PC-3 (cell line): ENCODE measurements at regions not wholly inside any gene's neighbourhood (a gene's known extent, or its start where the extent isn't known, plus 50 kb on each side); places are given as distances from the start of the nearest gene placed in this dataset.

Source experiments
- ATAC-seq: fragments of 200-7000 bp; cut with Tn5 transposase; 2 replicates; pipeline ENCODE4 v1.9.1; 2020; ENCODE audit warnings: mild to moderate bottlenecking, moderate library complexity
- BruUV-seq: library from RNA; stranded (reverse); fragments of 400-500 nt; replicated peaks from 2 replicates; lab custom pipeline; 2021; lab: Mats Ljungman, UMichigan
- CTCF ChIA-PET: fragments of 300-600 bp; sonication (Branson Sonifier 250); formaldehyde crosslinking; loops from one replicate; lab custom pipeline; 2022; ENCODE audit warnings: antibody characterized with exemption; lab: Charles Lee
- POLR2A ChIA-PET: fragments of 300-600 bp; sonication (Branson Sonifier 250); formaldehyde crosslinking; loops from one replicate; lab custom pipeline; 2022; ENCODE audit warnings: antibody characterized with exemption; ENCODE audit not compliant: unreplicated experiment; lab: Charles Lee
- DNase-seq: peaks from one replicate; pipeline ENCODE4 v3.0.0-alpha.2; 2015
- H2AFZ ChIP-seq: fragments of 300-600 bp; sonication (generic); 2 replicates; pipeline ENCODE4 v1.6.0; 2016; ENCODE audit warnings: antibody characterized with exemption, low read length
- H3F3A ChIP-seq: fragments of 300-600 bp; sonication (generic); one replicate; pipeline ENCODE4 v1.6.0; 2017; ENCODE audit warnings: antibody characterized with exemption, low read length, control low read depth, mild to moderate bottlenecking; ENCODE audit not compliant: unreplicated experiment
- H3K27ac ChIP-seq: fragments of 300-600 bp; sonication (generic); 2 replicates; pipeline ENCODE4 v1.5.1; 2016; ENCODE audit warnings: mild to moderate bottlenecking, low read length
- H3K27me3 ChIP-seq: fragments of 300-600 bp; sonication (generic); 2 replicates; pipeline ENCODE4 v1.6.1; 2016; ENCODE audit warnings: low read length, mixed read lengths
- H3K36me3 ChIP-seq: fragments of 300-600 bp; sonication (generic); 2 replicates; pipeline ENCODE4 v1.6.1; 2016; ENCODE audit warnings: low read depth, mixed run types, low read length, mixed read lengths
- H3K4me1 ChIP-seq: fragments of 300-600 bp; sonication (generic); 2 replicates; pipeline ENCODE4 v1.5.1; 2016; ENCODE audit warnings: low read length; ENCODE audit not compliant: insufficient read depth
- H3K4me2 ChIP-seq: fragments of 300-600 bp; sonication (generic); 2 replicates; pipeline ENCODE4 v1.6.0; 2016; ENCODE audit warnings: low read length
- H3K4me3 ChIP-seq: fragments of 300-600 bp; sonication (generic); 2 replicates; pipeline ENCODE4 v1.5.1; 2016; ENCODE audit warnings: mild to moderate bottlenecking, low read length, mixed read lengths
- H3K79me2 ChIP-seq: fragments of 300-600 bp; sonication (generic); 2 replicates; pipeline ENCODE4 v1.6.1; 2017; ENCODE audit warnings: low read length, mixed read lengths
- H3K9ac ChIP-seq: fragments of 300-600 bp; sonication (generic); 2 replicates; pipeline ENCODE4 v1.6.0; 2016; ENCODE audit warnings: mild to moderate bottlenecking, low read length
- H3K9me2 ChIP-seq: fragments of 300-600 bp; sonication (generic); replicated peaks from 2 replicates; pipeline ENCODE4 v1.6.1; 2016; ENCODE audit warnings: mixed run types, low read length, mixed read lengths
- H3K9me3 ChIP-seq: fragments of 300-600 bp; sonication (generic); 2 replicates; pipeline ENCODE4 v1.6.1; 2016; ENCODE audit warnings: low read length, mixed read lengths
- H4K20me1 ChIP-seq: fragments of 300-600 bp; sonication (generic); 2 replicates; pipeline ENCODE4 v1.6.1; 2016; ENCODE audit warnings: low read length, mixed read lengths
- EZH2 ChIP-seq: fragments of 300-600 bp; sonication (generic); IDR thresholded peaks from one replicate; pipeline ENCODE4 v1.6.1; 2017; ENCODE audit warnings: antibody characterized with exemption, mild to moderate bottlenecking, low read length; ENCODE audit not compliant: unreplicated experiment
- EZH2phosphoT487 ChIP-seq: fragments of 300-600 bp; sonication (generic); IDR thresholded peaks from 2 replicates; pipeline ENCODE4 v1.6.1; 2018; ENCODE audit warnings: mild to moderate bottlenecking, antibody characterized with exemption, low read length, borderline replicate concordance
- intact Hi-C: fragments of 100-400 bp; cut with micrococcal nuclease; formaldehyde crosslinking; loops from 2 replicates; pipeline ENCODE4 v1.9.0; 2023
- TF ChIP-seq, protein P1 (sequence below): fragments of 300-600 bp; sonication (generic); conservative IDR thresholded peaks from 2 replicates; pipeline ENCODE4 v1.5.1; 2017; ENCODE audit warnings: antibody characterized with exemption, low read depth, mild to moderate bottlenecking, low read length

- H2AFZ ChIP-seq: no peak overlapping the region
- no peak overlapping the region for H3K4me3 ChIP-seq
- no peaks in the 10 kb centered on the region for H3F3A ChIP-seq
- ChIA-PET CTCF (no interaction called here), POLR2A (no interaction called here)
- BruUV-seq: no TSS peak
- no peaks in the 10 kb centered on the region for H4K20me1 ChIP-seq
- ATAC-seq (peak; percentile 70), DNase-seq (peak; percentile 22)
- H3K4me1 ChIP-seq: peaks cover 7% of the 10 kb centered on the region; the same call in 1 of the 2 replicates
- no peak overlapping the region for H3K9ac ChIP-seq
- TF ChIP-seq, protein P1, sequence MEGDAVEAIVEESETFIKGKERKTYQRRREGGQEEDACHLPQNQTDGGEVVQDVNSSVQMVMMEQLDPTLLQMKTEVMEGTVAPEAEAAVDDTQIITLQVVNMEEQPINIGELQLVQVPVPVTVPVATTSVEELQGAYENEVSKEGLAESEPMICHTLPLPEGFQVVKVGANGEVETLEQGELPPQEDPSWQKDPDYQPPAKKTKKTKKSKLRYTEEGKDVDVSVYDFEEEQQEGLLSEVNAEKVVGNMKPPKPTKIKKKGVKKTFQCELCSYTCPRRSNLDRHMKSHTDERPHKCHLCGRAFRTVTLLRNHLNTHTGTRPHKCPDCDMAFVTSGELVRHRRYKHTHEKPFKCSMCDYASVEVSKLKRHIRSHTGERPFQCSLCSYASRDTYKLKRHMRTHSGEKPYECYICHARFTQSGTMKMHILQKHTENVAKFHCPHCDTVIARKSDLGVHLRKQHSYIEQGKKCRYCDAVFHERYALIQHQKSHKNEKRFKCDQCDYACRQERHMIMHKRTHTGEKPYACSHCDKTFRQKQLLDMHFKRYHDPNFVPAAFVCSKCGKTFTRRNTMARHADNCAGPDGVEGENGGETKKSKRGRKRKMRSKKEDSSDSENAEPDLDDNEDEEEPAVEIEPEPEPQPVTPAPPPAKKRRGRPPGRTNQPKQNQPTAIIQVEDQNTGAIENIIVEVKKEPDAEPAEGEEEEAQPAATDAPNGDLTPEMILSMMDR: no peak
- TF ChIP-seq EZH2phosphoT487 (no peak), EZH2 (no peak)
- H3K79me2 ChIP-seq: no peaks in the 10 kb centered on the region
- H3K27ac ChIP-seq: no peak overlapping the region
- no peak overlapping the region for H3K4me2 ChIP-seq
- H3K9me3 ChIP-seq: no peaks in the 10 kb centered on the region
- intact Hi-C loops: no loop called here
- no peaks in the 10 kb centered on the region for H3K9me2 ChIP-seq
- no peaks in the 10 kb centered on the region for H3K36me3 ChIP-seq
- H3K27me3 ChIP-seq: no peaks in the 10 kb centered on the region
Observed at GRCh38 chr18:66077066-66077465, 326.3 kb downstream of the CDH7 start.

DNA sequence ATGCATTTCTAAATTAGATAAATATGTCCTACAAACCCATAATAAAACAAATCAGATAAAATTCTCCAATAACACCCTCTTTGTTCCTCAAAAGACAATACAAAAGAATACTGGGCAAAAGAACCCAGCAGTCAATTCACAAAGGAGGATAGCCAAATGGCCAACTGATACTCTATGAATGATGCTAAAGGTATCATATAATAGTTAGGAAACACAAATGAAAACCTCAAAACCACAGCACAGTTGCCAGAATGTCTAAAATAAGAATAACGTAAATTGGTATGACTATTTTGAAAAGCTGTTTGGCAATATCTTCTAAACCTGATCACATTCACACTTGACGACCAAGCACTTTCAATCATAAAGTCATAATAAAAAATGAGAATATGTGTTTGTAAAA, 315.4 kb downstream of the CDH7 start:
- Histone ChIP-seq H3K27ac (no peak overlapping the region), H3K4me3 (no peak overlapping the region), H3K27me3 (no peaks in the 10 kb centered on the region), H2AFZ (no peak overlapping the region), H3K9me3 (no peaks in the 10 kb centered on the region), H4K20me1 (no peaks in the 10 kb centered on the region), H3K4me1 (no peaks in the 10 kb centered on the region), H3K4me2 (no peak overlapping the region), H3K36me3 (no peaks in the 10 kb centered on the region), H3F3A (no peaks in the 10 kb centered on the region), H3K79me2 (no peaks in the 10 kb centered on the region), H3K9me2 (no peaks in the 10 kb centered on the region), H3K9ac (no peak overlapping the region)
- no peak for DNase-seq
- no TSS peak for BruUV-seq
- intact Hi-C loops: no loop called here
- TF ChIP-seq EZH2 (no peak), EZH2phosphoT487 (no peak)
- TF ChIP-seq, protein P1: no peak
- CTCF ChIA-PET: no interaction called here
- POLR2A ChIA-PET: no interaction called here
- no peak for ATAC-seq

GRCh38 chr18:66048406-66048805, 297.6 kb downstream of the CDH7 start:
- no peak overlapping the region for H3K4me2 ChIP-seq
- no peak overlapping the region for H3K9ac ChIP-seq
- H3K9me3 ChIP-seq: no peaks in the 10 kb centered on the region
- POLR2A ChIA-PET: no interaction called here
- no peaks in the 10 kb centered on the region for H4K20me1 ChIP-seq
- ATAC-seq (peak; percentile 86), DNase-seq (peak; percentile 57)
- no peaks in the 10 kb centered on the region for H3F3A ChIP-seq
- TF ChIP-seq, protein P1: no peak
- TF ChIP-seq EZH2phosphoT487: no peak
- TF ChIP-seq EZH2: no peak
- H3K4me1 ChIP-seq: 0 out of 2 replicates have a peak, but pooled peaks cover 3% of the 10 kb centered on the region
- intact Hi-C loops: no loop called here
- no peak overlapping the region for H2AFZ ChIP-seq
- no peaks in the 10 kb centered on the region for H3K79me2 ChIP-seq
- no peaks in the 10 kb centered on the region for H3K9me2 ChIP-seq
- H3K27ac ChIP-seq: no peak overlapping the region
- H3K27me3 ChIP-seq: no peaks in the 10 kb centered on the region
- no TSS peak for BruUV-seq
- H3K4me3 ChIP-seq: no peak overlapping the region
- no peaks in the 10 kb centered on the region for H3K36me3 ChIP-seq
- CTCF ChIA-PET: no interaction called here
